Activated CD4-positive, alpha-beta T cell treated with anti-CD3 and anti-CD28 coated beads for 48 hours (primary cell): ENCODE measurements at regions not wholly inside any gene's neighbourhood (a gene's known extent, or its start where the extent isn't known, plus 50 kb on each side); places are given as distances from the start of the nearest gene placed in this dataset.

Experiments
- DNase-seq: peaks from one replicate; pipeline ENCODE4 v3.0.0-alpha.2; 2020

GRCh38 chr4:181646864-181647263, 596.3 kb upstream of the TENM3 start:
- DNase-seq, result no peak

DNA sequence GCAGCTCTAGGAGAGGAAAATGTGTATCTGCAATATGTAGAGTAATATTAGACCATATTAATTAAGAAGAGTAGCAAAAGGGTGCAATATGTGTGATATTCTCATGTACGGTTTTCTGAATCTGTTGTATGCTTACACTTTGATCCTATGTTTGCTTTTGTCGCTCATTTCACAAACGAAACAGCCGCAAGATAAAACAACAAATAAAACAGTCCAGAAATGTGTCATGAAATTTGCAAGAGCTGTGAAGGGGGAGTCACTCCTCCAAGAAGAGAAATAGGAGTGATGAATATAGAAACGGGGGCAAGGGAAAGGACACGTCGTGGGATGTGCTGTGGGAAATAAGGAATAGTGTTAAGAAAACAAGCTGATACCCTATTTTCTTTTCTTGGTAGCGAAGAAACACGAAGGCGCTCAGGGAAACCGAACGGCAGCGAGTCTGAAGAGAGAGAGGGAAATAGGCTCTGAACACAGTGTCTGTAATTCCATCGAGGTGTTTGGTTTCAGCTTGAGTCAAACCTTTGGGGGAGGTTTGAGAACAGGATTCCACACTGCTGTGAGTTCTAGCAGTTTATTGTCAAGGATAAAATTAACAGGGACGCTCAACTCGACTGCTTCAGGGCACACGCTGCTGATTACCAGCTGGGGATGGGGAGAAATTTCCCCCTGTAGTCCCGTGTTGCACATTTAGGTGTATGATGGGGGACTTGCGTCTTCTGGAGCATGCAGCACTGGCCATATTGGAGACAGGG, 595.6 kb upstream of the TENM3 start:
- no peak for DNase-seq

- DNase-seq, result no peak
These were observed 593.0 kb upstream of the TENM3 start for GRCh38 chr4:181650033-181650825.

DNA sequence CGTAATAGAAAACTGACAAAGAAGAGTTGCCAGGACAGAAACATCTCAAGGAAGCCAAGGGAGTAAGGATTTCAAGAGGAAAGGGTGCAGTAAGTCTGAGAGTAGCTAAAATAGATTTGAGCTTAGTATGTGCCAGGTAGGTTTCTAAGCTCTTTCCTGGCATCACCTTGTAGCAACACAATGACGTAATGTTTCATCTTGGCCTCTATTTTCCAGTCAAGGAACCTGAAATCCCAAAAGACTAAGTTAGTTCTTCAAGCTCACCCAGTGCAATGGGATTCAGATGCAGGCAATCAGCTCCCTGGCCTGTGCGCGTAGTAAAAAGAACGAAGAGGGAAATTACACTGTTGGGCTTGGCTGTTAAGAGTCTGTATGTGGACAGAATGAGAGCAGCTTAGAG, 586.5 kb upstream of the TENM3 start:
- no peak for DNase-seq

GRCh38 chr4:181659202-181659601, 584.0 kb upstream of the TENM3 start:
- no peak for DNase-seq

DNA sequence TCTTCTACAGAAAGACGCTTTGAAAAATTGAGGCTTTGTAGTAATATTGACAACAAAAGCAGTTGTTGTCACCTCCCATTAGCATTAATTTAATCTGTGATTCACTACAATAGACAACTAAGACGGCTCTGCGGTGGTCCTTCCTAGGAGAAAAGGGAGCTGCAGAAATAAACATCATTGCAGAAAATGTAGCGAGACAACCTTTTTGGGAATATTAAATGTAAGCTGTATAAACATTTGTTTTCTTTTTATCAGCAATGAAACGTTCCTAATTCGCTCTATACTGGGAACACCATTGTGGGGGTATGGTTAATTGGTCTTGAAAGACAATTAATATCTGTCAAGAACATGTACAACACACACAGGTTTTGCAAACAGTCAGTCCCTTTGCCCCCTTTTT, 583.3 kb upstream of the TENM3 start:
- DNase-seq, result no peak

- DNase-seq, result no peak
These were observed 582.1 kb upstream of the TENM3 start for GRCh38 chr4:181661090-181661489.

DNA sequence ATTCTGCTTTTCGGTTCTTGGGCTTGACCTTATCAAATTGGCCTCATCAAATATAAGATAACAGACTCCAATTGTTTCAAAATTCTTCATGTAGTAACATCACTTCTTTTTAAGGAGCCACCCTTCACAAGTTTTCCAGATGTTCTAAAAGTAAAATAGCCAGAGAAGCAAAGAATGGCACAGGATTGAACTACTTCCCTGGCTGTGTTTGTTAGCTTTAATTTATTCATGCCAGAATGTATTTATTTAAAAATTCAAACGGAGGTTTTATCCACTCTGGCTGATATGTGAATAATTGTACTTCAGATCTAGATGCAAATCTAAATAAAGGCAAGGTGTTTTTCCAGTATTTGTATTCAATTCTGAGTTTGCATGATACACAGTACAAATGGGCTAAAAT, 581.3 kb upstream of the TENM3 start:
- DNase-seq, result no peak

GRCh38 chr4:181662383-181662782, 580.8 kb upstream of the TENM3 start:
- DNase-seq, result no peak

DNA sequence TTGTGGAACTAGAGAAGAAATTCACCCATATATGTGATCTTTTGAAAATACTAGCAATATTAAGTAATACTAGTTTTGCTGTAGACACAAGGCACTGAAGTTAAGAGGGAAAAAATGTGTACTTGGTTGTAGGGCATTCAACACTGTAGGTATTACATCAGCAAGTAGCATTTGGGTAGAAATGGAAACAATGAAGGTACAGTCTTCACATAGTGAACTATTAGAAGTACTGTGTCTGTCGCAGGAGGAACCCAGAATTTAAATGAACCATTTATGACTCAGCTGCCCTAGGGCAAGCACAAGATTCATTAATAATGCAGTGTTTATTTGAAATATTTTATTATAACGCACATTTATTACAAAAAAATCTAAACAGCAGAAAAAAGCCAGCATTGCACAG, 572.7 kb upstream of the TENM3 start:
- DNase-seq, result no peak

GRCh38 chr4:181671672-181672071, 571.5 kb upstream of the TENM3 start:
- DNase-seq, result no peak

DNA sequence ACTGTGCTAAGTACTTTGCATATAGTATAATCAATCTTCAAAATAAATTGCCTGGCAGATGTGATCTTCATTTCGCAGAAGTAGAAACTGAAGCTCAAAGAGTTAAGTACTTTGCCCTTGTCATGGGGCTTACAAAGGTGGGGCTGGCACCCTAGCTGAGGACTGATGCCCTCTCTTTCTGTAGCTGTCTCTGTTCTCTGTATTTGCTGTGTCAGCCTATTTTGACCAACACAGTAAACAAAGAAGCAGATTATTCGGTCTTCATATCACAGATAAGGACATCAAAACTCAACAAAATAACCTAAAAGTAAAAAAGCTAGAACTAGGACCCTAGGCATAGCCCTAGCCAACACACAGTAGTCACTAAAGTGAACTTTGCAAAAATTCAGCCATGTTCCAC, 570.5 kb upstream of the TENM3 start:
- DNase-seq, result no peak

DNA sequence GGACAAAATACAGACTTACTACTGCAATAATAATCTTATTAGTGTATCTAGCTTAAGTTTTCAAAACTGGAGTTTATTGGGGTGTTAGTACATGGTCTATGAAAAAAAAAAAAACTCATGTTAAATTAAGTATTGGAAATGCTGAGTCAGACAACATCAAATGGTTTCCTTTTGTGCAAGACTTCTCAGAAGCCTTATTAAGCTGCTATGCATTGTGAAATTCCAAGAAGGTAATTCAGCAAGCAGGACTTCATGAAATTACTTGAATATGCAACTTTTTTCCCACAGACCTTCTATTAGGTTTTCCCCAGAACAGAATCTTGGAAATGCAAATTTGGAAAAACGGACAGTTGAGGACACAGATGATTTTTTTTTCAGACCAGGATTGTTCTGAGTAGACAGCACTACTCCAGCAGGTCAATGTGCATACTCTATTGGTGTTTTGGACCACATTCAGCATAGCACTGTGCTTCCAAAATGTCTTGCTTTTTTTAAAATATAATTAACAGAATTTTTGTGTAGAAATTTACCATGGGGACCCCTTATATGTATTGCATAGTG, 568.8 kb upstream of the TENM3 start:
- no peak for DNase-seq

- no peak for DNase-seq
These were observed 566.7 kb upstream of the TENM3 start for GRCh38 chr4:181676546-181676945.

GRCh38 chr4:181677201-181677600, 566.0 kb upstream of the TENM3 start:
- no peak for DNase-seq

GRCh38 chr4:181677621-181678020, 565.6 kb upstream of the TENM3 start:
- no peak for DNase-seq

- no peak for DNase-seq
These were observed 563.4 kb upstream of the TENM3 start for GRCh38 chr4:181679754-181680153.

- no peak for DNase-seq
These were observed 560.7 kb upstream of the TENM3 start for GRCh38 chr4:181682367-181683047.

DNA sequence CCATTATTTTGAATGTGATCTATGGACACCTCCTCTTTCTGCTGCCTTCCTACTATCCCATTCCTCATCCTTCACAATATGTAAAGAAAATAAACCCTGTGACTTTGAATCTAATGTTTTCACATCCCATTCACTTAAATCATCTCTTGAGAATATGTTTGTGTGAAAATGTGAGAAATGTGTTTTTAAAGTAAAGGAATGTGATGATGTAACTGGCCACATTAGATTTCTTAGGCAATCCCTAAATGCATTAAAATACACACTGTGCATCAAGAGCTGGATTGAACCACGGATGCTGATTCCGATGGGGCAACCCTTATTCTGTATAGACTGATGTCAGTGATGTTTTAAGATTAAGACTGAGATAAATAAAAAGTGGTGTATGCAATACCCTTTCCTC, 558.9 kb upstream of the TENM3 start:
- no peak for DNase-seq

DNA sequence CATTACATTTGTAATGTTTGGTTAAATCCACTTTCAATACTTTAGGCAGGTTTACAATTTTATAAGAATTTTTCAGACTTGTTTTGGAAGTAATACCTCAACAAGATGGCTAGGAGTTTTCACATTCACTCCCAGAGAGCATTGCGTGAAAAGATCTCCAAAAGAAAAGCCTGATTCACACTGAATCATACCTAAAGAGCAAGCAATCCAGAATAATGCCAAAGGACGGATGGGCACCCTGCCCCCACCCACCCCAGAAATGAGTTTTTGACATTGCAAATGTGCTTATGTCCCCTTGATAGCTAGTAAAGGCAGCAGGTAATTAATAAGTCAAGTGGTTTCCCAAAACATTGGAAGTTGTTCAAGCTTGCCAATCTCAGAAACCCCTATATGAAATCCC, 557.7 kb upstream of the TENM3 start:
- no peak for DNase-seq

DNA sequence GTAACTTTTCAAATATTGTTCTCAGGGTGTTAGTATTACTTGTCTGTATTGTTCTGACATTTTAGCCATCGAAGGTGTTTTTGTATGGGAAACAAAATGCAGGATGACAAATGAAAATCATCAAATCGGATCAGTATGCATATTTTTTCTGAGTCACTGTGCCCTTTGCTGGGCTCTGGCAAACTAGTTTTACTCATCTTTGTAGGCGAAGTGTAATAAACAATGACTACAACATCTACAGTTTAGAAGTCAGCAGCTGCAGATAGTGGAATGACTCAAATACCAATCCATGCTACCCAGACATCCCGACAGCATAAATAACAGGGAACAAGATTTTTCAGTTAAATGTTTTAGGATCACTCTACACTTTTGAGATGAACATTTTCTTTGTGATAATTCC, 557.3 kb upstream of the TENM3 start:
- no peak for DNase-seq

DNA sequence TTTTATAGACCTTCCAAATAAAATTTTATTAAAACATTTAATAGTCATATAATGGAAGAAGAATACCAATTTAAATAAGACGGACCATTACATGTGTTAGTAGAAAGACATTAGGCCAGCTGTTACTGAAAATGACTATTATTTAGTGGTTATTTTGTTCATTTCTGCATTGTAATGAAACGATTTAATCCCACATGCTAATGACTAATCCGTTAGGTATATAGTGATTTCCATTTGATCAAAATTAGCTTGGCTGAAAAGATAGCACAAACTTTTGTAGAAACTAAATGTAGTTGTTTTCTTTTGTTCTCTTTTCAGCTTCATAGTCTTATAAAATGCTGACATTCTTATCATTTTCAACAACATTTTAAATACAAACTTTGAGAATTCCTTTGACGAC, 556.1 kb upstream of the TENM3 start:
- DNase-seq, result no peak

DNA sequence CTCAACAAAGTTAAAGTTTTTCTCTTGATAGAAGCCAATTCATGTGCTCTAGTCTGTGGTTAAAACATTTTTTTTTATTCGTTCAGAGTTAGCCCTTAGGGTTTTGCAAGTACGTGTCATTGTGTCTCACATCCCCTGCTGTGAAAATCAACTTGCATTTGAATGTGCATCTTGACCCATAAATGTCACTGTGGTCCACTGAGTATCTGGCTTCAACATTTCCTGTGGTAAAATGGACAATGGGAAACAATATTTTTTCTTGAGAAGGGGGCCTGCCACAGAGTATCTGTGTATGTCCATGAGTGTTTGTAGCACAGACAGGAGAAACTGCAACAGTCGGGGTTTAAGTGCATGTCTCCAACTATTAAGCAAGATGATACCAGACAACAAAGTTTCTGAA, 554.8 kb upstream of the TENM3 start:
- no peak for DNase-seq

DNA sequence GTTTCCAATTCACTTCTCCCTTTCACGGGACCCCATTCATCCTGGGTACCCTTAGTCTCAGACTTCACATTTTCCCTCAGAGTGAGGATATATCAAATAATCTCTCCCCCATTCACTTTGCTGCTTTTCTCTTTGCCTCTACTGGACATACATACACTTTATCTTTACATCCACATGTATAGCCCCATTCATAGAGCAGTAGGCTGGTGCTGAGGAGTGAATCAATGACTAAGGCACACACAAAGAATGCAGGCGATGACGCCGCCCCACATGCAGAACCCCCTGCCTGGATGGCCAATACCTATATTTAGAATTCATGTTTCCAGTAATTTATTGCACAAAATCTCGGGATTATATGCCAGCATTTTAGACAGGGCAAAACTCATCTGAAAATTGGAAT, 554.3 kb upstream of the TENM3 start:
- DNase-seq, result no peak
